HCT116 (cell line): ENCODE measurements at regions not wholly inside any gene's neighbourhood (a gene's known extent, or its start where the extent isn't known, plus 50 kb on each side); places are given as distances from the start of the nearest gene placed in this dataset.

Source experiments
- ATAC-seq: fragments of 200-7000 bp; cut with Tn5 transposase; 2 replicates; pipeline ENCODE4 v1.9.1; 2020; ENCODE audit warnings: mild to moderate bottlenecking, moderate library complexity
- BruUV-seq: library from RNA; stranded (reverse); fragments of 400-500 nt; replicated peaks from 2 replicates; lab custom pipeline; 2021; lab: Mats Ljungman, UMichigan
- CTCF ChIA-PET: fragments of 300-600 bp; sonication (Branson Sonifier 250); formaldehyde crosslinking; loops from one replicate; lab custom pipeline; 2021; ENCODE audit warnings: antibody characterized with exemption; lab: Charles Lee
- POLR2A ChIA-PET: fragments of 300-600, 350-600 bp; sonication (Branson Sonifier 250); formaldehyde crosslinking; loops from one replicate; lab custom pipeline; 2021; ENCODE audit warnings: antibody characterized with exemption; lab: Charles Lee
- RAD21 ChIA-PET, 2 experiments: fragments of 300-600 bp; sonication (Branson Sonifier 250); formaldehyde crosslinking; loops; one replicate each; lab custom pipeline; 2023; ENCODE audit warnings: low total read pairs in 2 of 2; ENCODE audit not compliant: uncharacterized antibody in 2 of 2, unreplicated experiment in 2 of 2, low non-redundant PET in 1 of 2; lab: Charles Lee
- DNase-seq: peaks from one replicate; pipeline ENCODE4 v3.0.0-alpha.2; 2010; ENCODE audit warnings: low read depth, low spot score
- H2AFZ ChIP-seq: fragments of 200-600 bp; shearing (Covaris generic), sonication (generic); 2 replicates; pipeline ENCODE4 v1.6.1; 2017; ENCODE audit warnings: low read depth, mixed run types, mixed read lengths, antibody characterized with exemption, low read length; ENCODE audit not compliant: poor library complexity, severe bottlenecking
- H3K27ac ChIP-seq: 2 replicates; pipeline ENCODE4 v1.5.1; 2012; ENCODE audit warnings: low read depth, low read length
- H3K27me3 ChIP-seq: fragments of 200-600 bp; sonication (generic); 2 replicates; pipeline ENCODE4 v1.6.1; 2016; ENCODE audit warnings: mixed run types, low read length, mixed read lengths; ENCODE audit not compliant: insufficient read depth
- H3K36me3 ChIP-seq, 2 experiments: fragments of 200-500 bp in 1 of 2; fragments of 200-600 bp in 1 of 2; sonication (Bioruptor generic) in 1 of 2; sonication (generic) in 1 of 2; 2 replicates each; pipeline versions ENCODE4 v1.5.1 to v1.6.1; 2014 to 2016; ENCODE audit warnings: low read length in 2 of 2, inconsistent platforms in 1 of 2, mixed read lengths in 1 of 2, mixed run types in 1 of 2; ENCODE audit not compliant: insufficient read depth in 2 of 2, control insufficient read depth in 1 of 2
- H3K4me1 ChIP-seq, 2 experiments: fragments of 200-600 bp in 1 of 2; sonication (generic) in 1 of 2; 2 replicates each; pipeline versions ENCODE4 v1.5.1 to v1.6.1; 2012 to 2017; ENCODE audit warnings: low read length in 2 of 2, inconsistent platforms in 1 of 2, mild to moderate bottlenecking in 1 of 2, mixed read lengths in 1 of 2, mixed run types in 1 of 2, moderate library complexity in 1 of 2; ENCODE audit not compliant: insufficient read depth in 2 of 2, control insufficient read depth in 1 of 2
- H3K4me2 ChIP-seq: fragments of 200-600 bp; sonication (generic); 2 replicates; pipeline ENCODE4 v1.6.1; 2017; ENCODE audit warnings: mixed run types, low read length, mixed read lengths
- H3K4me3 ChIP-seq, 2 experiments: fragments of 200-600 bp in 1 of 2; sonication (generic) in 1 of 2; replicated peaks in 1 of 2; 2 replicates each; pipeline ENCODE4 v1.5.1; 2011 to 2016; ENCODE audit warnings: low read length in 2 of 2, control low read depth in 1 of 2, low read depth in 1 of 2, mild to moderate bottlenecking in 1 of 2, mixed read lengths in 1 of 2, mixed run types in 1 of 2
- H3K79me2 ChIP-seq: fragments of 200-600 bp; sonication (generic); 2 replicates; pipeline ENCODE4 v1.6.1; 2017; ENCODE audit warnings: mild to moderate bottlenecking, mixed run types, low read length, moderate library complexity, mixed read lengths; ENCODE audit not compliant: insufficient read depth
- H3K9ac ChIP-seq: fragments of 200-600 bp; sonication (generic); 2 replicates; pipeline ENCODE4 v1.6.1; 2016; ENCODE audit warnings: low read length, mixed read lengths
- H3K9me2 ChIP-seq: fragments of 200-600 bp; sonication (generic), shearing (Covaris generic); 2 replicates; pipeline ENCODE4 v1.6.1; 2017; ENCODE audit warnings: mixed run types, mild to moderate bottlenecking, moderate library complexity; ENCODE audit not compliant: insufficient read depth
- H3K9me3 ChIP-seq, 2 experiments: fragments of 200-500 bp in 1 of 2; fragments of 200-600 bp in 1 of 2; sonication (Bioruptor generic) in 1 of 2; sonication (generic) in 1 of 2; 2 replicates each; pipeline ENCODE4 v1.6.1; 2014 to 2017; ENCODE audit warnings: low read length in 2 of 2, mixed read lengths in 2 of 2, inconsistent platforms in 1 of 2, low read depth in 1 of 2, mild to moderate bottlenecking in 1 of 2, mixed run types in 1 of 2, moderate library complexity in 1 of 2; ENCODE audit not compliant: control insufficient read depth in 1 of 2, insufficient read depth in 1 of 2
- H4K20me1 ChIP-seq: fragments of 200-600 bp; sonication (generic), shearing (Covaris generic); 2 replicates; pipeline ENCODE4 v1.6.1; 2017; ENCODE audit warnings: mixed run types, mild to moderate bottlenecking, moderate library complexity; ENCODE audit not compliant: insufficient read depth
- CBX3 ChIP-seq: IDR thresholded peaks from 2 replicates; pipeline ENCODE4 v1.6.1; 2012; ENCODE audit warnings: low read depth
- EGR1 ChIP-seq: IDR thresholded peaks from 2 replicates; pipeline ENCODE4 v1.6.1; 2012; ENCODE audit warnings: low read depth
- EZH2 ChIP-seq: fragments of 200-600 bp; sonication (generic); IDR thresholded peaks from 2 replicates; pipeline ENCODE4 v1.6.1; 2017; ENCODE audit warnings: antibody characterized with exemption, mixed run types
- EZH2phosphoT487 ChIP-seq: fragments of 200-600 bp; IDR thresholded peaks from 2 replicates; pipeline ENCODE4 v1.6.1; 2018; ENCODE audit warnings: antibody characterized with exemption, borderline replicate concordance
- SIN3A ChIP-seq: IDR thresholded peaks from 2 replicates; pipeline ENCODE4 v1.6.1; 2012; ENCODE audit warnings: low read depth
- SP1 ChIP-seq: IDR thresholded peaks from 2 replicates; pipeline ENCODE4 v1.6.1; 2012; ENCODE audit warnings: low read depth
- ZFX ChIP-seq: fragments of 450-650 bp; IDR thresholded peaks from 2 replicates; pipeline ENCODE4 v1.6.1; 2017
- intact Hi-C: fragments of 100-400 bp; cut with micrococcal nuclease; formaldehyde crosslinking; loops from 2 replicates; pipeline ENCODE4 v1.10.0; 2022
- TF ChIP-seq, protein P1 (sequence below), 3 experiments: fragments of 200-600 bp in 1 of 3; sonication (generic) in 1 of 3; IDR thresholded peaks in 2 of 3; conservative IDR thresholded peaks in 1 of 3; 2 replicates each; pipeline ENCODE4 v1.5.1; 2012 to 2017; ENCODE audit warnings: low read depth in 2 of 3, low read length in 2 of 3, antibody characterized with exemption in 1 of 3, borderline replicate concordance in 1 of 3, control low read depth in 1 of 3, mild to moderate bottlenecking in 1 of 3, mixed read lengths in 1 of 3, mixed run types in 1 of 3, moderate library complexity in 1 of 3; ENCODE audit not compliant: insufficient read depth in 1 of 3
- TF ChIP-seq, protein P2 (sequence below): IDR thresholded peaks from 2 replicates; pipeline ENCODE4 v1.6.1; 2012
- TF ChIP-seq, protein P3 (sequence below): IDR thresholded peaks from 2 replicates; pipeline ENCODE4 v1.6.1; 2011; ENCODE audit warnings: mild to moderate bottlenecking, low read length, moderate library complexity; ENCODE audit not compliant: insufficient replicate concordance; ENCODE audit errors: extremely low read depth

DNA sequence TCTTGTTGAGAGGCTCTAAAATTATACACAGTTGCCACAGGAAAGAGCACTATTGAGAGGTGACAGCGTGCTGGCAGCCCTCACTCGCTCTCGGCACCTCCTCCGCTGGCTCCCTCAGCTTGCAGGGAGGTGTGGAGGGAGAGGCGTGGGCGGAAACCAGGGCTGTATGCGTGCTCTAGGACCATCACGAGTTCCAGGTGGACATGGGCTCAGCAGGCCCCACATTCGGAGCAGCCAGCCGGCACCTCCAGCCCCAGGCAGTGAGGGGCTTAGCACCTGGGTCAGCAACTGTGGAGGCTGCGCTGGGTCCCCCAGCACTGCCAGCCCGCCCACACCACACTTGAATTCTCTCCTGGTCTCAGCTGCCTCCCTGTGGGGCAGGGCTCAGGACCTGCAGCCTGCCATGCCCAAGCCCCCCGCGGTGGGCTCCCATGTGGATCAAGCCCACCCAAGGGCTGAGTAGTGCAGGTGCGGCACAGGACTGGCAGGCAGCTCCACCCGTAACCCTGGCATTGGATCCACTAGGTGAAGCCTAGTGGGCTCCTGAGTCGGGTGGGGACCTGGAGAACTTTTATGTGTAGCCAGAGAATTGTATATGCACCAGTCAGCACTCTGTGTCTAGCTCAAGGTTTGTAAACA lies 460.6 kb upstream of the ALCAM start (continued):
- TF ChIP-seq EZH2 = no peak

DNA sequence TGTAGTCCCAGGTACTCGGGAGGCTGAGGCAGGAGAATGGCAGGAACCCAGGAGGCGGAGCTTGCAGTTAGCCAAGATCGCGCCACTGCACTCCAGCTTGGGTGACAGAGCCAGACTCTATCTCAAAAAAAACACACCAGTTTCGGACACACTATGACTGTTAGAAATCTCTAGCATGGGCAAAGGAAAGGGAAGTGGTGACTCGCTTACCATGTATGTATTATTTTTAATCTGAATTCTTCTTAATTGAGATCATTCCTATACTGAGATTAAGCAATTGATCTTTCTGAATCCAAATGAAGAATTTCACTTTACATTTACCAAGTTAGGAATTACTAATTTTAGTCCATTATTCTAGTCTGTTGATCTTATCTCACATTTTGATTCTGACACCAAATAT lies 459.2 kb upstream of the ALCAM start:
- no peaks in the 10 kb centered on the region for H3K9me2 ChIP-seq
- no peaks in the 10 kb centered on the region for H3K27me3 ChIP-seq
- no peaks in the 10 kb centered on the region for H3K36me3 ChIP-seq
- H3K4me3 ChIP-seq = no peak overlapping the region
- no peaks in the 10 kb centered on the region for H3K79me2 ChIP-seq
- H3K9me3 ChIP-seq = no peaks in the 10 kb centered on the region
- TF ChIP-seq, protein P1, sequence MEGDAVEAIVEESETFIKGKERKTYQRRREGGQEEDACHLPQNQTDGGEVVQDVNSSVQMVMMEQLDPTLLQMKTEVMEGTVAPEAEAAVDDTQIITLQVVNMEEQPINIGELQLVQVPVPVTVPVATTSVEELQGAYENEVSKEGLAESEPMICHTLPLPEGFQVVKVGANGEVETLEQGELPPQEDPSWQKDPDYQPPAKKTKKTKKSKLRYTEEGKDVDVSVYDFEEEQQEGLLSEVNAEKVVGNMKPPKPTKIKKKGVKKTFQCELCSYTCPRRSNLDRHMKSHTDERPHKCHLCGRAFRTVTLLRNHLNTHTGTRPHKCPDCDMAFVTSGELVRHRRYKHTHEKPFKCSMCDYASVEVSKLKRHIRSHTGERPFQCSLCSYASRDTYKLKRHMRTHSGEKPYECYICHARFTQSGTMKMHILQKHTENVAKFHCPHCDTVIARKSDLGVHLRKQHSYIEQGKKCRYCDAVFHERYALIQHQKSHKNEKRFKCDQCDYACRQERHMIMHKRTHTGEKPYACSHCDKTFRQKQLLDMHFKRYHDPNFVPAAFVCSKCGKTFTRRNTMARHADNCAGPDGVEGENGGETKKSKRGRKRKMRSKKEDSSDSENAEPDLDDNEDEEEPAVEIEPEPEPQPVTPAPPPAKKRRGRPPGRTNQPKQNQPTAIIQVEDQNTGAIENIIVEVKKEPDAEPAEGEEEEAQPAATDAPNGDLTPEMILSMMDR (IDR thresholded peaks at IDR 0.05 in 2 of 3, conservative IDR thresholded peaks at IDR 0.05 in 1 of 3; ENCODE audit: borderline replicate concordance in 1 of 3, insufficient read depth in 1 of 3, low read depth in 2 of 3, low read length in 2 of 3) = no peak
- ChIA-PET CTCF (no interaction called here), RAD21 (no interaction called here), POLR2A (no interaction called here)
- BruUV-seq = no TSS peak
- H3K27ac ChIP-seq = no peak overlapping the region
- intact Hi-C loops = no loop called here
- peaks cover 0 to 6% of the 10 kb centered on the region in 2 experiments; a peak in 1 of 4 replicates for H3K4me1 ChIP-seq
- DNase-seq (no peak), ATAC-seq (no peak)
- no peak overlapping the region for H3K4me2 ChIP-seq
- no peak overlapping the region for H2AFZ ChIP-seq
- no peaks in the 10 kb centered on the region for H4K20me1 ChIP-seq
- H3K9ac ChIP-seq = no peak overlapping the region

DNA sequence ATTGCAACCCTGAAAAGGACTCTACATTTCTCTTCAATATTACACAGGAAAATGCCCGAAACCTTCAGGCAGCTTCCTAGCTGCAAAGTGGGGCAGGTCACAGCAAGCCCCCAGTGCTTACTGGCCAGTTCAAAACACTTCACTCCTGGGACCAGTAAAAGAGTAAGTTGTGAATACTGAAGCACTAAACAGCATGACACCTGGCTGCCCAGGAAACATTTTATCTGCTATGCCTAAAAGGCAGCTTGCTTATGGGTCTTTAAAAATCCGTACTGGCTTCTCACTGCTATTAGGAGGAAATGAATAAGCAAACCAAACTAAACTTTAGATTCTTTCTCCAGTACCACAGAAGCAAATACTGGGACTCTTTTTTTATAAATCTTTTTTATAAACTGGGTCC lies 457.9 kb upstream of the ALCAM start:
- Histone ChIP-seq H3K4me3 (no peak overlapping the region), H3K9ac (no peak overlapping the region), H3K27me3 (no peaks in the 10 kb centered on the region), H3K9me2 (no peaks in the 10 kb centered on the region), H3K79me2 (no peaks in the 10 kb centered on the region), H4K20me1 (no peaks in the 10 kb centered on the region), H3K36me3 (no peaks in the 10 kb centered on the region), H3K27ac (no peak overlapping the region), H2AFZ (no peak overlapping the region), H3K4me2 (no peak overlapping the region), H3K9me3 (no peaks in the 10 kb centered on the region), H3K4me1 (peaks cover 0 to 6% of the 10 kb centered on the region in 2 experiments; a peak in 1 of 4 replicates)
- ATAC-seq = no peak
- ChIA-PET POLR2A (no interaction called here), CTCF (no interaction called here), RAD21 (no interaction called here)
- intact Hi-C loops = no loop called here
- no peak for DNase-seq
- BruUV-seq = no TSS peak
- TF ChIP-seq, protein P2, sequence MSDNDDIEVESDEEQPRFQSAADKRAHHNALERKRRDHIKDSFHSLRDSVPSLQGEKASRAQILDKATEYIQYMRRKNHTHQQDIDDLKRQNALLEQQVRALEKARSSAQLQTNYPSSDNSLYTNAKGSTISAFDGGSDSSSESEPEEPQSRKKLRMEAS = no peak
- TF ChIP-seq EZH2phosphoT487 (no peak), ZFX (no peak), SIN3A (no peak), EGR1 (no peak), CBX3 (no peak), SP1 (no peak)
- TF ChIP-seq, protein P1 (IDR thresholded peaks at IDR 0.05 in 2 of 3, conservative IDR thresholded peaks at IDR 0.05 in 1 of 3; ENCODE audit: borderline replicate concordance in 1 of 3, insufficient read depth in 1 of 3, low read depth in 2 of 3, low read length in 2 of 3) = no peak
- TF ChIP-seq, protein P3, sequence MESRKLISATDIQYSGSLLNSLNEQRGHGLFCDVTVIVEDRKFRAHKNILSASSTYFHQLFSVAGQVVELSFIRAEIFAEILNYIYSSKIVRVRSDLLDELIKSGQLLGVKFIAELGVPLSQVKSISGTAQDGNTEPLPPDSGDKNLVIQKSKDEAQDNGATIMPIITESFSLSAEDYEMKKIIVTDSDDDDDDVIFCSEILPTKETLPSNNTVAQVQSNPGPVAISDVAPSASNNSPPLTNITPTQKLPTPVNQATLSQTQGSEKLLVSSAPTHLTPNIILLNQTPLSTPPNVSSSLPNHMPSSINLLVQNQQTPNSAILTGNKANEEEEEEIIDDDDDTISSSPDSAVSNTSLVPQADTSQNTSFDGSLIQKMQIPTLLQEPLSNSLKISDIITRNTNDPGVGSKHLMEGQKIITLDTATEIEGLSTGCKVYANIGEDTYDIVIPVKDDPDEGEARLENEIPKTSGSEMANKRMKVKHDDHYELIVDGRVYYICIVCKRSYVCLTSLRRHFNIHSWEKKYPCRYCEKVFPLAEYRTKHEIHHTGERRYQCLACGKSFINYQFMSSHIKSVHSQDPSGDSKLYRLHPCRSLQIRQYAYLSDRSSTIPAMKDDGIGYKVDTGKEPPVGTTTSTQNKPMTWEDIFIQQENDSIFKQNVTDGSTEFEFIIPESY = no peak
